ENCODE measurements at regions not wholly inside any gene's neighbourhood (a gene's known extent, or its start where the extent isn't known, plus 50 kb on each side); places are given as distances from the start of the nearest gene placed in this dataset.

DNA sequence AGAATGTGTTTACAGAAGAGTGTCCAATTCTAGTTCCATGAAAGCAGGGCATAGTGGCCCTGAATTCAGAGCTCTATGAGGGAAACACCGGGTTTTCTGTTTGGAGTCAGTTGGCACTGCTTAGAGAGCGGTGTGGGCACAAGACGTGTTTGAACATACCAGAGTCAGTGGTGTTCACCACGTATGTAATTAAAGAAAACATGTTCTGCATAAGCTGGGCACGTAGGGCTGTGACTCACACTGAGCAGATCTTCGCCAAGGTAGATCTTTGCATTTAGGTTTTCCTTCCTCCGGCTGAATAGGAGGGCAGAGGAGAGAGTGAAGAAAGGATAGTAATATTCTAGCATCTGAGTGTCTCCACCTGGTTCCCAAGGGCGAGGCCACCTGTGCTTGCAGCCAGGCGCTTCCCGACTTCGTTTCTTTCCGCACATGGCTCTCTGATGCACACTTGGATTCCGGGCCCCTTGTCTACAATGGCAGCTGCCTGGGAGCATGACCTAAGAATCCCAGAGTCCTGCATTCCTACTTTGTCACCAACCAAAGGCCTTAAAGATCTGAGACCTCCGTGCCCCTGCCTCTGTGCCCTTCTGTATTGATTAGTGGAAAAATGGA is 136.2 kb downstream of the ERMARD start:
- TF ChIP-seq CTCF (IDR thresholded peaks at IDR 0.05), result no peak
- TF ChIP-seq POLR2A (IDR thresholded peaks at IDR 0.05), result no peak
